Spleen (tissue), 7 donors: ENCODE measurements at regions not wholly inside any gene's neighbourhood (a gene's known extent, or its start where the extent isn't known, plus 50 kb on each side); places are given as distances from the start of the nearest gene placed in this dataset.

ENCODE experiments used
- CTCF ChIP-seq, 11 experiments: fragments of 200-600 bp in 7 of 11; fragments of 450-650 bp in 4 of 11; sonication (generic) in 4 of 11; IDR thresholded peaks in 8 of 11; conservative IDR thresholded peaks in 3 of 11; 1 replicate in 7 of 11; 2 replicates in 4 of 11; pipeline versions ENCODE4 v1.4.0 to v1.8.0; 2016 to 2021; ENCODE audit warnings: antibody characterized with exemption in 11 of 11, inconsistent platforms in 4 of 11, mild to moderate bottlenecking in 1 of 11
- POLR2A ChIP-seq, 3 donors: fragments of 450-650 bp; IDR thresholded peaks; one replicate each; pipeline ENCODE4 v1.5.1; 2017; ENCODE audit warnings: antibody characterized with exemption in 3 of 3, mild to moderate bottlenecking in 1 of 3
- POLR2AphosphoS5 ChIP-seq, 3 donors: sonication (generic); formaldehyde crosslinking; IDR thresholded peaks; one replicate each; pipeline ENCODE4 v1.5.1; 2017; ENCODE audit warnings: antibody characterized with exemption in 3 of 3
- donor health status: DM: no; HTN: no; CAD: no; lungs with moderate emphysema.
- donor health status: DM: no; HTN: no; CAD: no.
- donor health status: DM: no; HTN: no; CAD: no.

GRCh38 chr14:95015046-95015445, 142.3 kb downstream of the DICER1 start:
- TF ChIP-seq CTCF (IDR thresholded peaks at IDR 0.05 in 8 of 11, conservative IDR thresholded peaks at IDR 0.05 in 3 of 11) (no peak), POLR2A (IDR thresholded peaks at IDR 0.05) (no peak), POLR2AphosphoS5 (IDR thresholded peaks at IDR 0.05) (no peak)
